Cardiac fibroblast (primary cell): ENCODE measurements at regions not wholly inside any gene's neighbourhood (a gene's known extent, or its start where the extent isn't known, plus 50 kb on each side); places are given as distances from the start of the nearest gene placed in this dataset.

ENCODE experiments used
- DNase-seq, 2 donors: peaks; one replicate each; pipeline versions ENCODE4 v3.0.0 to v3.0.0-alpha.2; 2010; ENCODE audit warnings: low read depth in 2 of 2
- H3K4me3 ChIP-seq, 2 donors: replicated peaks in 1 of 2; 1 replicate in 1 of 2; 2 replicates in 1 of 2; pipeline ENCODE4 v1.5.1; 2011; ENCODE audit warnings: low read depth in 2 of 2, low read length in 2 of 2, mild to moderate bottlenecking in 2 of 2, moderate library complexity in 1 of 2
- TF ChIP-seq, protein P1 (sequence below): IDR thresholded peaks from one replicate; pipeline ENCODE4 v1.5.1; 2011; ENCODE audit warnings: low read depth, mild to moderate bottlenecking, low read length, inconsistent platforms

DNA sequence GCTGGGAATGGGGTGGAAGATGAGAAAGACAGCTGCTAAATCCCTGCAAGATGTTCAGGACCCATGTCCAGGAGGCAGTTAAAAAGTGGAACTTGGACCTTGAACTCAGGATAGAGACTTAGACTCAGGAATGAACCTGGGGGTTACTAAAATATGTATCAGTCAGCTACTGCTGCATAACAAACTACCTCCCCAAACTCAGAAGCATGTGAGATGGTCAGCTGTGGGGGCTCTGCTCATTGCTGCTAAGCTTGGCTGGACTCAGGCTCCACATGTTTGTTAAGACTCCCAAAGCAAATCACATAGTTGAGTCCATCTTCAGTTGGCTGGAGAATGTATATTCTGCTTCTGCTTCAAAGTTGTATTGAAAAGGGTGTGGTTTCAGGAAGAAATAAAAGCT is 61.4 kb upstream of the COPS8 start:
- DNase-seq, result no peak

DNA sequence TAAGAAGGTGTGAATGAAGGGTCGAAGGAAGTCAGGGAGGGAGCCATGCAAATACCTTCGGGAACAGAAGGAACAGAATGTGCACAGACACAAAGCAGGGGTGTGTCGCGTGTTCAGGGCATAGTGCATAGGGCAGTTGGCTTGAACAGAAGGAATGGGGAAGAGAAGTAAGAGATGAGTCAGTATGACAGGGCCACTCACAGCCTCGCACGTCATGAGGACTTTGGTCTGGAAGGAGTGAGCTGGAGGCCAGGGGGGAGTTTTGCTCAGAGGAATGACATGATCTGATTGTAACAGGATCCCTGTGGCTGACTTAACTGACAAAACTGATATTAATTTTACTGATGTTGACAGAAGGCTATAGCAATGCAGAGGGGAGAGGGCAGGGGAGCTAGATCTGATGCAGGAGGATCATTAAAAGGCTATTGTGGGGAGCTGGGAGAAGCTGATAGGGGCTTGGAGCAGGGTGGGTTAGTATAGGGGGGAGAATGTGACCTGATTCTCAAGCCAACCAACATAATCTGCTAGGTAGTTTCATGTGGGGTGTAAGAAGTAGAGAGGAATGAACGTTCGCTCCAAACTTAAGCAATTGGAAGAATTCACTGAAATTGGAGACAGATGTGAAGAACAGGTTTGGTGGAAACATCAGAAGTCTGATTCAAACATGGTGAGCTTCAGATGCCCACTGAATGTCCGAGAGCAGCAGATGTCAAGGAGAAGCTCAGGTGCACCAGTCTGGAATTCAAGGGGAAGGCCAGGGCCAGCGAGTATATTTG is 60.4 kb upstream of the COPS8 start:
- DNase-seq, result peak; percentile 70 to 84
- H3K4me3 ChIP-seq, result no peak overlapping the region
- TF ChIP-seq, protein P1, sequence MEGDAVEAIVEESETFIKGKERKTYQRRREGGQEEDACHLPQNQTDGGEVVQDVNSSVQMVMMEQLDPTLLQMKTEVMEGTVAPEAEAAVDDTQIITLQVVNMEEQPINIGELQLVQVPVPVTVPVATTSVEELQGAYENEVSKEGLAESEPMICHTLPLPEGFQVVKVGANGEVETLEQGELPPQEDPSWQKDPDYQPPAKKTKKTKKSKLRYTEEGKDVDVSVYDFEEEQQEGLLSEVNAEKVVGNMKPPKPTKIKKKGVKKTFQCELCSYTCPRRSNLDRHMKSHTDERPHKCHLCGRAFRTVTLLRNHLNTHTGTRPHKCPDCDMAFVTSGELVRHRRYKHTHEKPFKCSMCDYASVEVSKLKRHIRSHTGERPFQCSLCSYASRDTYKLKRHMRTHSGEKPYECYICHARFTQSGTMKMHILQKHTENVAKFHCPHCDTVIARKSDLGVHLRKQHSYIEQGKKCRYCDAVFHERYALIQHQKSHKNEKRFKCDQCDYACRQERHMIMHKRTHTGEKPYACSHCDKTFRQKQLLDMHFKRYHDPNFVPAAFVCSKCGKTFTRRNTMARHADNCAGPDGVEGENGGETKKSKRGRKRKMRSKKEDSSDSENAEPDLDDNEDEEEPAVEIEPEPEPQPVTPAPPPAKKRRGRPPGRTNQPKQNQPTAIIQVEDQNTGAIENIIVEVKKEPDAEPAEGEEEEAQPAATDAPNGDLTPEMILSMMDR, result no peak

More for the DNA sequence above, 61.4 kb upstream of the COPS8 start:
- TF ChIP-seq, protein P1, result no peak
- H3K4me3 ChIP-seq, result no peak overlapping the region

DNA sequence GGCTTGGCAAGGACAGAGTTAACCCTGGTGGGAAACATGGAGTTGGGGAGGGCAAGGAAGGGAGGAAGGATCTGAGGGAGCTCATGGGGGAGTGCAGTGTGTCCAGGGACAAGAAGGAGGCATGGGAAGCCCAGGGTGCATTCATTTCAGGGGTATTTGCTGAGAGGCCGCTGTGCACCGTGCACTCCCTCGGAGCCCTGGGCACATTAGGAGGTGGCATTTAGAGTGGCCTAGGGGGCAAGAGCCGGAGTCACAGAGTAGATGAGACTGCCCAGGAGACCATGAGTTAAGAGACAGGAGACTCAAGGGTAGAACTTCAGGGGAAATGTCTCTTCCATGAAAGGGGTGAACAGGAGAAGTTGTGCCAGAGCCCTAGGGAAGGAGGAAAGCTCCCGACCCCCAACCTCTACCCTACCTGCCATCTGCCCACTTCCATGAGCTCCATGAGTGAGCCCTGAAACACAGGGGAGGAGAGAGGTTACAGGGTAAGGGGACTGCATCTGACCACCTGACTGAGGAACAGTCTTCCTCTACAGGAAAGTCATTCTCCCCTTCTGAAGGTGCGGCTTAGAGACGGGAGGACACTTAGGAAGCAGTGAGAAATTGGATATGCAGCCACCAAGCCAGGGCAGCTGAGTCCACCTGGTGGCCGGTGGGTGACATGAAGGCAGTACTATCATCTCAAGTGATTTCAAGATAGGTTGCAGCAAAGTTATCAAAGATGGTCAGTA is 58.5 kb upstream of the COPS8 start:
- no peak overlapping the region for H3K4me3 ChIP-seq
- peak; percentile 71 to 79 for DNase-seq
- TF ChIP-seq, protein P1, result peak; percentile 78

DNA sequence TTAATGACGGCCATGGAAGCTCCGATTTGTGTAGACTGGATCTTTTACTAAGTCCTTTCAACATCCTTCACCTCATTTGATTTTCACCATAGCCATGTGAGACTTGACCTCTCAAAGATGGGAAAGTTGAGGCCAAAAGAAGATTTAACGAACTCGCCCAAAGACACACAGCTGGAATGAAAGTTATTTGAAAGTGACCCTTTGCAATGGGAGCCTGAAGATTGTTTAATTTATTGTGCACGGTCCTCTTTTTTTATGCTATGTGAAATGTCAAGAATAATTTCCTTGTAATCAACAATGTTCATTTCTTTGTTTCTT is 58.0 kb upstream of the COPS8 start:
- TF ChIP-seq, protein P1, result no peak
- no peak for DNase-seq

DNA sequence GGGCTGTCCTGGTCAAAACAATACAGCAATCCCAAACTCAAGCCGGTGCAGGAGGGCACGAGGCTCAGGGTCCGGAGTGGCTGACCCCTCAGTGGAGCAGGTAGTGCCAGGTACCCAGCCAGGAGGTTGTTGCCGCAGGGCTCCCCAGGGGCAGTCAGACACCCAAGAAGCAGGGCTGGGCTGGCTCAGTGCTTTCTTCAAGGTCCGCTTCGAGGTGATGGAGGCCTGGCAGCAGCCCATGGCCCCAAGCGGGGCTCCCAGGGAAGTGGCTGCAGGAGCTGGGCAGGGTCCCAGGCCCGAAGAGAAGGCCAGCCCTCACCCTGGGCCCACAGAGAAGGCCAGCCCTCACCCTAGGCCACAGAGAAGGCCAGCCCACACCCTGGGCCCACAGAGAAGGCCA is 55.3 kb upstream of the COPS8 start:
- TF ChIP-seq, protein P1, result no peak
- DNase-seq, result no peak
- no peak overlapping the region for H3K4me3 ChIP-seq

More for the DNA sequence above, 58.0 kb upstream of the COPS8 start:
- H3K4me3 ChIP-seq, result no peak overlapping the region

DNA sequence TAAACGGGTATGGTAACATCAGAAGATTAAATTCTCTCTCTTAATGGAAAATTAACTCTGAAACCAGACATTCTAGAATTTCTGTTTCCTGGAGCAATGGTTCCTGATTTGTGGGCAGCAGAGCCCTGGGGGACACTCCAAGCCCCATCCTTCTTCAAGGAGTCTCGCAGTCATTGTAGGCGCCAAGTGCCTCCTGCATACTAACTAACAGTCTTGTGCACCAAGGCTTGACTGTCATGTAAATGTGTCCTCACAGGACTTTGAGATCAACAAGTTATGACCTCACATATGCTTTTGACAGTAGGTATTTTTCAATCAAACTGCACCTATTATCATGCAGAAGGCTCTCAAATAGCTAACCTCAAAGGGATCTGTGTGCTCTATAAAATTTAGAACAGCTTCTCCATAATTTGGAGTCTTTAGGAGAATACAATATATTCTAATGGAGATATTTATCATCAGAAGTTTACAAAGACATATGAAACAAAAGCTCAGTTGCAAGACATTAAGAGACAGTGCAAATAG is 52.1 kb upstream of the COPS8 start:
- no peak for DNase-seq
- TF ChIP-seq, protein P1, result no peak
- no peak overlapping the region for H3K4me3 ChIP-seq
